NOMO-1 treated with dmso at 0.1 percent for 144 hours (cell line): ENCODE measurements at regions not wholly inside any gene's neighbourhood (a gene's known extent, or its start where the extent isn't known, plus 50 kb on each side); places are given as distances from the start of the nearest gene placed in this dataset.
"Not testable (repeated sequence)": the region's sequence is repeated elsewhere in the genome, so short reads cannot be mapped to it uniquely, and the experiment has no call there.

Experiments
- DNase-seq: peaks from one replicate; lab custom pipeline; 2025; ENCODE audit not compliant: unreplicated experiment; lab: John Stamatoyannopoulos, UW

- no peak for DNase-seq
Measured at GRCh38 chrX:150205011-150205410, 158.1 kb upstream of the MAMLD1 start.

- no peak for DNase-seq
Measured at GRCh38 chrX:150207733-150208132, 155.4 kb upstream of the MAMLD1 start.

- DNase-seq: no peak
Measured at GRCh38 chrX:150211988-150212387, 151.1 kb upstream of the MAMLD1 start.

- no peak for DNase-seq
Measured at GRCh38 chrX:150212672-150213480, 150.2 kb upstream of the MAMLD1 start.

GRCh38 chrX:150213481-150214030, 149.6 kb upstream of the MAMLD1 start:
- no peak for DNase-seq

GRCh38 chrX:150216000-150216399, 147.1 kb upstream of the MAMLD1 start:
- DNase-seq: not testable (repeated sequence)

- no peak for DNase-seq
Measured at GRCh38 chrX:150216716-150217115, 146.4 kb upstream of the MAMLD1 start.

GRCh38 chrX:150217609-150218008, 145.5 kb upstream of the MAMLD1 start:
- DNase-seq: no peak

- DNase-seq: no peak
Measured at GRCh38 chrX:150219374-150220185, 143.5 kb upstream of the MAMLD1 start.

GRCh38 chrX:150223176-150224015, 139.7 kb upstream of the MAMLD1 start:
- DNase-seq: no peak

GRCh38 chrX:150224676-150225075, 138.4 kb upstream of the MAMLD1 start:
- no peak for DNase-seq

- no peak for DNase-seq
Measured at GRCh38 chrX:150225266-150225665, 137.9 kb upstream of the MAMLD1 start.

GRCh38 chrX:150225756-150226155, 137.4 kb upstream of the MAMLD1 start:
- DNase-seq: no peak

GRCh38 chrX:150226223-150226965, 136.7 kb upstream of the MAMLD1 start:
- DNase-seq: no peak

GRCh38 chrX:150227321-150227860, 135.7 kb upstream of the MAMLD1 start:
- DNase-seq: no peak

GRCh38 chrX:150227873-150228410, 135.2 kb upstream of the MAMLD1 start:
- DNase-seq: no peak

GRCh38 chrX:150228431-150228830, 134.7 kb upstream of the MAMLD1 start:
- DNase-seq: no peak

- DNase-seq: no peak
Measured at GRCh38 chrX:150229030-150229429, 134.1 kb upstream of the MAMLD1 start.

- DNase-seq: no peak
Measured at GRCh38 chrX:150229481-150229880, 133.6 kb upstream of the MAMLD1 start.

- DNase-seq: not testable (repeated sequence)
Measured at GRCh38 chrX:150230952-150231351, 132.2 kb upstream of the MAMLD1 start.
